CD14-positive monocyte (primary cell): ENCODE measurements at regions not wholly inside any gene's neighbourhood (a gene's known extent, or its start where the extent isn't known, plus 50 kb on each side); places are given as distances from the start of the nearest gene placed in this dataset.

Source experiments
- DNase-seq, 3 donors: peaks; one replicate each; pipeline ENCODE4 v3.0.0-alpha.2; 2011 to 2022
- H2AFZ ChIP-seq: 2 replicates; pipeline ENCODE4 v1.6.0; 2012; ENCODE audit warnings: mild to moderate bottlenecking, low read depth, low read length, inconsistent platforms; ENCODE audit not compliant: insufficient read depth, poor library complexity, severe bottlenecking
- H3K27ac ChIP-seq, 2 donors: 1 replicate in 1 of 2; 2 replicates in 1 of 2; pipeline ENCODE4 v1.5.1; 2012 to 2013; ENCODE audit warnings: low read length in 2 of 2, control low read depth in 1 of 2, inconsistent platforms in 1 of 2, low read depth in 1 of 2, mild to moderate bottlenecking in 1 of 2
- H3K27me3 ChIP-seq, 2 donors: one replicate each; pipeline versions ENCODE4 v1.6.0 to v1.6.1; 2011 to 2013; ENCODE audit warnings: low read length in 2 of 2; ENCODE audit not compliant: control insufficient read depth in 2 of 2, insufficient read depth in 2 of 2
- H3K36me3 ChIP-seq, 2 donors: replicated peaks in 1 of 2; 1 replicate in 1 of 2; 2 replicates in 1 of 2; pipeline versions ENCODE4 v1.5.1 to v1.6.1; 2012 to 2013; ENCODE audit warnings: low read length in 2 of 2, control low read depth in 1 of 2, inconsistent platforms in 1 of 2, mild to moderate bottlenecking in 1 of 2; ENCODE audit not compliant: insufficient read depth in 2 of 2, control insufficient read depth in 1 of 2
- H3K4me1 ChIP-seq, 2 donors: 1 replicate in 1 of 2; 2 replicates in 1 of 2; pipeline versions ENCODE4 v1.5.1 to v1.6.1; 2012 to 2013; ENCODE audit warnings: low read length in 2 of 2, control low read depth in 1 of 2, inconsistent platforms in 1 of 2, mild to moderate bottlenecking in 1 of 2, moderate library complexity in 1 of 2; ENCODE audit not compliant: insufficient read depth in 2 of 2, control insufficient read depth in 1 of 2
- H3K4me2 ChIP-seq: replicated peaks from 2 replicates; pipeline ENCODE3; 2012; ENCODE audit warnings: low read length, moderate library complexity, mild to moderate bottlenecking; ENCODE audit not compliant: poor library complexity, severe bottlenecking; ENCODE audit errors: extremely low read depth
- H3K4me3 ChIP-seq, 3 experiments: fragments of 200-600 bp in 1 of 3; sonication (generic) in 1 of 3; replicated peaks in 1 of 3; 1 replicate in 2 of 3; 2 replicates in 1 of 3; pipeline ENCODE4 v1.5.1; 2011 to 2013; ENCODE audit warnings: low read length in 3 of 3, mild to moderate bottlenecking in 3 of 3, control low read depth in 2 of 3, low read depth in 2 of 3, inconsistent platforms in 1 of 3, moderate library complexity in 1 of 3
- H3K79me2 ChIP-seq: 2 replicates; pipeline ENCODE4 v1.6.0; 2012; ENCODE audit warnings: mild to moderate bottlenecking, control low read depth, inconsistent platforms, low read length, moderate library complexity; ENCODE audit not compliant: insufficient read depth
- H3K9ac ChIP-seq: 2 replicates; pipeline ENCODE4 v1.6.0; 2017; ENCODE audit warnings: low read length, mild to moderate bottlenecking; ENCODE audit not compliant: insufficient read depth, poor library complexity, severe bottlenecking
- H3K9me3 ChIP-seq, 2 donors: replicated peaks in 1 of 2; 1 replicate in 1 of 2; 2 replicates in 1 of 2; pipeline versions ENCODE4 v1.5.1 to v1.6.1; 2012 to 2013; ENCODE audit warnings: low read length in 2 of 2, control low read depth in 1 of 2; ENCODE audit not compliant: control insufficient read depth in 1 of 2, insufficient read depth in 1 of 2
- H4K20me1 ChIP-seq: 2 replicates; pipeline ENCODE4 v1.6.0; 2012; ENCODE audit warnings: mild to moderate bottlenecking, low read length, control low read depth, moderate library complexity; ENCODE audit not compliant: insufficient read depth
- H3K27ac Mint-ChIP-seq, 7 donors: one replicate each; pipeline ENCODE4 v1.8.0; 2020; ENCODE audit warnings: mild to moderate bottlenecking in 7 of 7, mixed read lengths in 7 of 7, moderate library complexity in 6 of 7, inconsistent platforms in 2 of 7
- H3K27me3 Mint-ChIP-seq, 3 donors: one replicate each; pipeline ENCODE4 v1.8.0; 2021 to 2022; ENCODE audit warnings: low read depth in 3 of 3, mild to moderate bottlenecking in 3 of 3, mixed read lengths in 3 of 3, moderate library complexity in 3 of 3, inconsistent platforms in 1 of 3
- H3K36me3 Mint-ChIP-seq, 2 donors: one replicate each; pipeline ENCODE4 v1.8.0; 2020; ENCODE audit warnings: mixed read lengths in 2 of 2, inconsistent platforms in 1 of 2, mild to moderate bottlenecking in 1 of 2
- H3K4me1 Mint-ChIP-seq: one replicate; pipeline ENCODE4 v1.8.0; 2020; ENCODE audit warnings: mild to moderate bottlenecking, mixed read lengths
- H3K4me3 Mint-ChIP-seq, 2 donors: one replicate each; pipeline ENCODE4 v1.8.0; 2020; ENCODE audit warnings: mild to moderate bottlenecking in 2 of 2, mixed read lengths in 2 of 2, moderate library complexity in 1 of 2
- H3K9me3 Mint-ChIP-seq, 7 donors: one replicate each; pipeline ENCODE4 v1.8.0; 2020 to 2022; ENCODE audit warnings: mixed read lengths in 7 of 7, mild to moderate bottlenecking in 6 of 7, moderate library complexity in 6 of 7, inconsistent platforms in 2 of 7
- WGBS: methylation state at CpG from one replicate; pipeline ENCODE4 v1.1.5; 2013; ENCODE audit warnings: missing lambda C conversion rate; ENCODE audit not compliant: insufficient coverage; 5-methylcytosine and 5-hydroxymethylcytosine counted together
- intact Hi-C, 2 donors: fragments of 100-400 bp; cut with micrococcal nuclease; formaldehyde crosslinking; loops; one replicate each; pipeline versions ENCODE4 v1.15.0 to v1.15.1; 2023
- TF ChIP-seq, protein P1 (sequence below): fragments of 200-600 bp; IDR thresholded peaks from one replicate; pipeline ENCODE4 v1.8.0; 2022; ENCODE audit warnings: antibody characterized with exemption, mild to moderate bottlenecking

DNA sequence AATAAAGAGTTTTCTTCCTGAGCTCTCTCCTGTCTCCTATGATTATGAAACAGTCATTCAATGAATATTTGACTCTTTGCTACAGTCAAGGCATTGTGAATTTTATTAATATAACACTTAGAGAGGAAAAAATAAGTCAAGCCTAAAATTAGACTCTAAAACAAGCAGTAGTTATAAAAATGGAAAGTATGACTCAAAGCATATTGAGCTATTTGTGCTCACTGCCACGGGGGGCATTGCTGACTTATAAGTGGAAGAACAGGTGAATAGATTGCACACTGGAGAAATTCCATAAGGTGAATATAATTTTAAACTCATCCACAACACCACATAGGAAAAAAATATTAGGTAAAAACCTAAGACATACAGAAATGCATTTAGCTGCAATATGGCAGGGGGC lies 87.7 kb upstream of the CCDC196 start:
- no peak overlapping the region for H3K4me3 Mint-ChIP-seq
- no peaks in the 10 kb centered on the region for H3K4me1 ChIP-seq
- no peak for DNase-seq

DNA sequence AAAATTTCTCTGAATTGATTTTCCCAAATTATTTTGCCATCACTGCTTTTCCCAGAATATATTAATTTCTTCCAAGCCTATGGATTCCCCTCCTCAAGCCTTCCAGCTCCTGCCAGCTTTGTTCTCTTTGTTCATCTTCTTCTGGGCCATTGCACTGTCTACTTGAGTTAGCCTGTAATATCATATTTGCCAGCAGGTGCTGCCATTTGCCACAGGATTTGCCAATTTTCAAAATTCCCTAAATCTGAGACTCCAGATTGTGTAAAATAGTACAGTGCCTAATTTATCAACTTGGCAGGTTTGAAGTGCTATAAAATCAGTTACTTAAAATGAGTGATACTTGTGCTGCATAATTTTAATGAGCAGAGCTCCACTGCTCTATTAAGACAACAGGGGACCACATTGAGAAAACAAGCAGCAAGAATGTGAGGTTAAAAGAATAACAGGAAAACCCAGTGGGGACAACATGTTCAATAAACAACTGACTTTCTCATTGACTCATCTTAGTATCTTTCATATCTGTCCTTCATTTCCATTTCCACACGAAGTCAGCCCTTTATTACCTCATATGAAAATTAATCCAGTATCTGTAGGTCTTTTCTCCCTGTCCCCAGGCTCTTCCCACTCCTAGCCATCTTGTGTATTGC lies 84.6 kb upstream of the CCDC196 start:
- no peaks in the 10 kb centered on the region for H3K4me1 ChIP-seq
- Mint-ChIP-seq H3K9me3 (no peaks in the 10 kb centered on the region), H3K4me1 (no peaks in the 10 kb centered on the region), H3K36me3 (no peaks in the 10 kb centered on the region), H3K27me3 (no peaks in the 10 kb centered on the region), H3K27ac (no peak overlapping the region), H3K4me3 (no peak overlapping the region)
- H3K36me3 ChIP-seq, result no peaks in the 10 kb centered on the region
- no peaks in the 10 kb centered on the region for H3K79me2 ChIP-seq
- TF ChIP-seq, protein P1, sequence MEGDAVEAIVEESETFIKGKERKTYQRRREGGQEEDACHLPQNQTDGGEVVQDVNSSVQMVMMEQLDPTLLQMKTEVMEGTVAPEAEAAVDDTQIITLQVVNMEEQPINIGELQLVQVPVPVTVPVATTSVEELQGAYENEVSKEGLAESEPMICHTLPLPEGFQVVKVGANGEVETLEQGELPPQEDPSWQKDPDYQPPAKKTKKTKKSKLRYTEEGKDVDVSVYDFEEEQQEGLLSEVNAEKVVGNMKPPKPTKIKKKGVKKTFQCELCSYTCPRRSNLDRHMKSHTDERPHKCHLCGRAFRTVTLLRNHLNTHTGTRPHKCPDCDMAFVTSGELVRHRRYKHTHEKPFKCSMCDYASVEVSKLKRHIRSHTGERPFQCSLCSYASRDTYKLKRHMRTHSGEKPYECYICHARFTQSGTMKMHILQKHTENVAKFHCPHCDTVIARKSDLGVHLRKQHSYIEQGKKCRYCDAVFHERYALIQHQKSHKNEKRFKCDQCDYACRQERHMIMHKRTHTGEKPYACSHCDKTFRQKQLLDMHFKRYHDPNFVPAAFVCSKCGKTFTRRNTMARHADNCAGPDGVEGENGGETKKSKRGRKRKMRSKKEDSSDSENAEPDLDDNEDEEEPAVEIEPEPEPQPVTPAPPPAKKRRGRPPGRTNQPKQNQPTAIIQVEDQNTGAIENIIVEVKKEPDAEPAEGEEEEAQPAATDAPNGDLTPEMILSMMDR, result no peak
- H2AFZ ChIP-seq, result no peak overlapping the region
- no peaks in the 10 kb centered on the region for H3K27me3 ChIP-seq
- no peak overlapping the region for H3K4me3 ChIP-seq
- no peaks in the 10 kb centered on the region for H4K20me1 ChIP-seq
- no peaks in the 10 kb centered on the region for H3K9me3 ChIP-seq
- no peak overlapping the region for H3K27ac ChIP-seq
- DNase-seq, result no peak
- no peak overlapping the region for H3K9ac ChIP-seq
- intact Hi-C loops, result no loop called here
- 75% methylated on average over 1 of the region's 1 CpG for WGBS
- no peak overlapping the region for H3K4me2 ChIP-seq

More for the DNA sequence above, 87.7 kb upstream of the CCDC196 start:
- no peak overlapping the region for H3K9ac ChIP-seq
- no peaks in the 10 kb centered on the region for H3K36me3 Mint-ChIP-seq
- H3K4me1 Mint-ChIP-seq, result no peaks in the 10 kb centered on the region
- no peaks in the 10 kb centered on the region for H3K36me3 ChIP-seq
- H3K27me3 ChIP-seq, result no peaks in the 10 kb centered on the region
- no peak overlapping the region for H3K4me3 ChIP-seq
- H3K4me2 ChIP-seq, result no peak overlapping the region
- no peaks in the 10 kb centered on the region for H3K79me2 ChIP-seq
- H4K20me1 ChIP-seq, result no peaks in the 10 kb centered on the region
- TF ChIP-seq, protein P1, result no peak
- H3K27me3 Mint-ChIP-seq, result no peaks in the 10 kb centered on the region
- no peak overlapping the region for H3K27ac ChIP-seq
- no peaks in the 10 kb centered on the region for H3K9me3 Mint-ChIP-seq
- no peak overlapping the region for H3K27ac Mint-ChIP-seq
- no CpG with 5 or more reads among the region's 1 CpG for WGBS
- intact Hi-C loops, result no loop called here
- H3K9me3 ChIP-seq, result no peaks in the 10 kb centered on the region
- no peak overlapping the region for H2AFZ ChIP-seq
